A673 (cell line): ENCODE measurements at regions not wholly inside any gene's neighbourhood (a gene's known extent, or its start where the extent isn't known, plus 50 kb on each side); places are given as distances from the start of the nearest gene placed in this dataset.
"Not testable (repeated sequence)": the region's sequence is repeated elsewhere in the genome, so short reads cannot be mapped to it uniquely, and the experiment has no call there.

Experiments used
- BruUV-seq: library from RNA; stranded (reverse); fragments of 400-500 nt; replicated peaks from 2 replicates; lab custom pipeline; 2021; lab: Mats Ljungman, UMichigan
- CTCF ChIA-PET: fragments of 300-600 bp; sonication (Branson Sonifier 250); formaldehyde crosslinking; loops from one replicate; lab custom pipeline; 2022; ENCODE audit warnings: antibody characterized with exemption; lab: Charles Lee
- POLR2A ChIA-PET: fragments of 300-600 bp; sonication (Branson Sonifier 250); formaldehyde crosslinking; loops from one replicate; lab custom pipeline; 2022; ENCODE audit warnings: antibody characterized with exemption; ENCODE audit not compliant: low non-redundant PET; lab: Charles Lee
- DNase-seq: peaks from one replicate; pipeline ENCODE4 v3.0.0-alpha.2; 2015; ENCODE audit warnings: low spot score
- H3K27ac ChIP-seq: fragments of 200-600 bp; sonication (generic); 2 replicates; pipeline ENCODE4 v1.5.1; 2016; ENCODE audit warnings: mixed run types, low read depth, mild to moderate bottlenecking, mixed read lengths, antibody characterized with exemption, low read length; ENCODE audit not compliant: poor library complexity, severe bottlenecking
- H3K27me3 ChIP-seq: fragments of 200-600 bp; sonication (generic); replicated peaks from 2 replicates; pipeline ENCODE4 v1.6.1; 2017; ENCODE audit warnings: mixed run types, low read depth, mild to moderate bottlenecking, mixed read lengths, antibody characterized with exemption, low read length; ENCODE audit not compliant: insufficient read depth, poor library complexity
- H3K36me3 ChIP-seq: fragments of 200-600 bp; sonication (generic); 2 replicates; pipeline ENCODE4 v1.6.1; 2016; ENCODE audit warnings: mixed run types, mild to moderate bottlenecking, mixed read lengths, antibody characterized with exemption, low read length; ENCODE audit not compliant: insufficient read depth, poor library complexity, severe bottlenecking
- H3K4me1 ChIP-seq: fragments of 200-600 bp; sonication (generic); 2 replicates; pipeline ENCODE4 v1.6.1; 2017; ENCODE audit warnings: mixed run types, mild to moderate bottlenecking, mixed read lengths, antibody characterized with exemption, low read length; ENCODE audit not compliant: insufficient read depth, poor library complexity, severe bottlenecking
- H3K4me3 ChIP-seq: fragments of 200-600 bp; sonication (generic); 2 replicates; pipeline ENCODE4 v1.5.1; 2016; ENCODE audit warnings: low read depth, mixed run types, mild to moderate bottlenecking, mixed read lengths, low read length; ENCODE audit not compliant: poor library complexity, severe bottlenecking
- H3K9me3 ChIP-seq: fragments of 200-600 bp; sonication (generic); 2 replicates; pipeline ENCODE4 v1.6.1; 2016; ENCODE audit warnings: mixed run types, low read depth, mild to moderate bottlenecking, mixed read lengths, antibody characterized with exemption, low read length; ENCODE audit not compliant: poor library complexity, severe bottlenecking
- EZH2 ChIP-seq: fragments of 200-600 bp; sonication (generic); IDR thresholded peaks from 2 replicates; pipeline ENCODE4 v1.6.1; 2017; ENCODE audit warnings: borderline replicate concordance, low read depth, mild to moderate bottlenecking, mixed read lengths, antibody characterized with exemption, low read length; ENCODE audit not compliant: poor library complexity, severe bottlenecking
- intact Hi-C: fragments of 100-400 bp; cut with micrococcal nuclease; formaldehyde crosslinking; loops from one replicate; pipeline ENCODE4 v1.10.0; 2022; ENCODE audit not compliant: unreplicated experiment
- TF ChIP-seq, protein P1 (sequence below): fragments of 300-800, 200-600 bp; sonication (generic); conservative IDR thresholded peaks from 2 replicates; pipeline ENCODE4 v1.5.1; 2017; ENCODE audit warnings: low read depth, mild to moderate bottlenecking, antibody characterized with exemption, low read length, moderate library complexity, mixed read lengths

GRCh38 chr3:104040896-104041295 is 1325.8 kb upstream of the ALCAM start:
- Histone ChIP-seq H3K4me1 (no peaks in the 10 kb centered on the region), H3K4me3 (no peak overlapping the region), H3K27me3 (no peaks in the 10 kb centered on the region), H3K36me3 (no peaks in the 10 kb centered on the region), H3K27ac (no peak overlapping the region), H3K9me3 (no peaks in the 10 kb centered on the region)
- no TSS peak for BruUV-seq
- intact Hi-C loops, result no loop called here
- no peak for TF ChIP-seq EZH2
- TF ChIP-seq, protein P1, sequence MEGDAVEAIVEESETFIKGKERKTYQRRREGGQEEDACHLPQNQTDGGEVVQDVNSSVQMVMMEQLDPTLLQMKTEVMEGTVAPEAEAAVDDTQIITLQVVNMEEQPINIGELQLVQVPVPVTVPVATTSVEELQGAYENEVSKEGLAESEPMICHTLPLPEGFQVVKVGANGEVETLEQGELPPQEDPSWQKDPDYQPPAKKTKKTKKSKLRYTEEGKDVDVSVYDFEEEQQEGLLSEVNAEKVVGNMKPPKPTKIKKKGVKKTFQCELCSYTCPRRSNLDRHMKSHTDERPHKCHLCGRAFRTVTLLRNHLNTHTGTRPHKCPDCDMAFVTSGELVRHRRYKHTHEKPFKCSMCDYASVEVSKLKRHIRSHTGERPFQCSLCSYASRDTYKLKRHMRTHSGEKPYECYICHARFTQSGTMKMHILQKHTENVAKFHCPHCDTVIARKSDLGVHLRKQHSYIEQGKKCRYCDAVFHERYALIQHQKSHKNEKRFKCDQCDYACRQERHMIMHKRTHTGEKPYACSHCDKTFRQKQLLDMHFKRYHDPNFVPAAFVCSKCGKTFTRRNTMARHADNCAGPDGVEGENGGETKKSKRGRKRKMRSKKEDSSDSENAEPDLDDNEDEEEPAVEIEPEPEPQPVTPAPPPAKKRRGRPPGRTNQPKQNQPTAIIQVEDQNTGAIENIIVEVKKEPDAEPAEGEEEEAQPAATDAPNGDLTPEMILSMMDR, result no peak
- CTCF ChIA-PET, result no interaction called here
- POLR2A ChIA-PET, result no interaction called here
- DNase-seq, result no peak

- BruUV-seq, CTCF ChIA-PET, H3K27me3 ChIP-seq, H3K36me3 ChIP-seq, H3K27ac ChIP-seq, DNase-seq, intact Hi-C loops, H3K9me3 ChIP-seq, H3K4me1 ChIP-seq, POLR2A ChIA-PET, H3K4me3 ChIP-seq: not testable (repeated sequence)
Observed at GRCh38 chr3:104043001-104043543, 1323.6 kb upstream of the ALCAM start.

DNA sequence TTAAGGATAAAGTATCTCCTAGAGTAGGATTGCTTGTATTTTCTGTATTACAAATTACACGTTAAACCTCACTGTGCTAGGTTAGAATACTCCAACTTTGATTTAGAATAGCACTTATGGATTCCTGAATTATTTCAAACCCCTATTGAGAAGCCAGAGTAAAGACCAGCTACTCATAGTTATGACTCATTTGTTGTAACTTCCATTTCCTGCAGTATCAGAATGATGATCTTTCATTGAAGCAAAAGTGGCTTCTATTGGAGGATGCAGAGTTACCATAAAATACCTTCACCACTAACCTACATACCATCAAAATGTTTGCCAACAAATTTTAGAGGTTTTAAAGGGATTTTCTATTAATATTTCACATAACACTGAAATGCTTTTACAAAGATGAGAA is 1322.7 kb upstream of the ALCAM start:
- intact Hi-C loops, result no loop called here

DNA sequence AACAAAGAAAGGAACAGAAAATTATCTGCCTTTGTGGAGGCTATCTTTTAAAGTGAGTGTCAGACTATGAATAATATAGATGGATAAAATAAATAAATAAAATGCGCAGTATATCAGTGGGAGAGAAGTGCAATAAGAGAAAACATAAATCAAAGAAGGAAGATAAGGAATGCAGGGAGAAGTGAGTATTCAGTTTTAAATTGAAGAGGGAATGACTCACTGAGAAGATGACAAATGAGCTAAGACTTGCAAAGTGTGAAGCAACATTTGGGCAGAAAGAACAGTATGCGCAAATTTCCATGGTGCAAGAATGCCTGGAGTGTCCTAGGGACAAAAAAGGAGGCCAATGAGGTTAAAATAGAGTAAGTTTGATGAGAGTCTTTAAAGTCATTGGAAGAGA is 1300.1 kb upstream of the ALCAM start:
- no peaks in the 10 kb centered on the region for H3K27me3 ChIP-seq
- peak; percentile 27 for DNase-seq
- no peak overlapping the region for H3K27ac ChIP-seq
- ChIA-PET CTCF (no interaction called here), POLR2A (no interaction called here)
- no peaks in the 10 kb centered on the region for H3K36me3 ChIP-seq
- H3K4me1 ChIP-seq, result no peaks in the 10 kb centered on the region
- H3K9me3 ChIP-seq, result no peaks in the 10 kb centered on the region
- no peak for TF ChIP-seq EZH2
- TF ChIP-seq, protein P1, result no peak
- H3K4me3 ChIP-seq, result no peak overlapping the region
- BruUV-seq, result no TSS peak
- intact Hi-C loops, result no loop called here

More for the DNA sequence above, 1322.7 kb upstream of the ALCAM start:
- H3K4me3 ChIP-seq, result no peak overlapping the region
- H3K9me3 ChIP-seq, result no peaks in the 10 kb centered on the region
- POLR2A ChIA-PET, result no interaction called here
- no peaks in the 10 kb centered on the region for H3K4me1 ChIP-seq
- no peaks in the 10 kb centered on the region for H3K36me3 ChIP-seq
- H3K27ac ChIP-seq, result no peak overlapping the region
- no peaks in the 10 kb centered on the region for H3K27me3 ChIP-seq
- no peak for TF ChIP-seq EZH2
- TF ChIP-seq, protein P1, result no peak
- BruUV-seq, result no TSS peak
- CTCF ChIA-PET, result no interaction called here
- peak; percentile 14 for DNase-seq
